ENCODE measurements at regions not wholly inside any gene's neighbourhood (a gene's known extent, or its start where the extent isn't known, plus 50 kb on each side); places are given as distances from the start of the nearest gene placed in this dataset.

DNA sequence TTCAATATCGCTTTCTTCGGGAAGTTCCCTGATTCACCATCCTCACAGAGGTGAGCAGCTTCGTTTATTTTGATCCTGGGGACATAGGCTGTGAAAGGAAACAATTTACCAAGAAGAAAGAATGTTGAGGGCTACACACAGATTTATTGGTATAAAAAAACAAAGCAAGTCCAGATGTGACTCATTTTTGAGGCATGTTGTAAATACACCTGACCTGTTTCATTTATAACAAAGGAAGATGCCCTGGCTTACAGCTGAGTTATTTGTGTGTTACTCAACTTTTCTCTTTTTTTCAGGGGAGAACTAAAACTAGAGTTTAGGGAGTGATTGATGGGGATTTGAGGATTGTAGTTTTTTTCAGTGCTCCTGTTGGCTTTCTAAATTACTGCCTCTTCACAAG is 489.5 kb downstream of the CBLN4 start:
- H3K27me3 ChIP-seq (ENCODE audit: insufficient read depth) = no peaks in the 10 kb centered on the region
- H3K4me1 ChIP-seq (ENCODE audit: insufficient read depth) = no peaks in the 10 kb centered on the region
- no peak overlapping the region for H2AFZ ChIP-seq
- H3K79me2 ChIP-seq (replicated peaks; ENCODE audit: insufficient read depth) = no peaks in the 10 kb centered on the region
- peaks cover 29% of the 10 kb centered on the region; the same call in 2 of the 3 replicates for H3K36me3 Mint-ChIP-seq (ENCODE audit: low read depth)
- H3K9me3 Mint-ChIP-seq = peaks cover 96% of the 10 kb centered on the region
- H3K4me2 ChIP-seq = no peak overlapping the region
- H3K27ac ChIP-seq (ENCODE audit: low read depth) = no peak overlapping the region
- peaks cover 2% of the 10 kb centered on the region for H3K27me3 Mint-ChIP-seq (ENCODE audit: insufficient read depth, low read depth, poor library complexity)
- H3K4me3 Mint-ChIP-seq = no peak overlapping the region
- no peaks in the 10 kb centered on the region for H4K20me1 ChIP-seq (replicated peaks; ENCODE audit: insufficient read depth)
- no peaks in the 10 kb centered on the region for H3K4me1 Mint-ChIP-seq
- ATAC-seq = no peak
- H3K36me3 ChIP-seq (ENCODE audit: insufficient read depth) = peaks cover 13% of the 10 kb centered on the region
- no peak overlapping the region for H3K27ac Mint-ChIP-seq
- no peak for DNase-seq (ENCODE audit: low spot score)
- TF ChIP-seq CREB1 (CRISPR knock-in tag; IDR thresholded peaks at IDR 0.05; ENCODE audit: low read depth) (no peak), POLR2AphosphoS5 (IDR thresholded peaks at IDR 0.05; ENCODE audit: low read depth) (no peak), NANOG (IDR thresholded peaks at IDR 0.05; ENCODE audit: borderline replicate concordance) (no peak), JUNB (IDR thresholded peaks at IDR 0.05; ENCODE audit: unreplicated experiment) (no peak), EZH2 (IDR thresholded peaks at IDR 0.05; ENCODE audit: low read depth, unreplicated experiment) (no peak), EZH2phosphoT487 (IDR thresholded peaks at IDR 0.05; ENCODE audit: unreplicated experiment) (no peak), ZNF114 (CRISPR knock-in tag; IDR thresholded peaks at IDR 0.05) (no peak), STAT1 (IDR thresholded peaks at IDR 0.05; ENCODE audit: unreplicated experiment) (no peak), ZNF331 (CRISPR knock-in tag; IDR thresholded peaks at IDR 0.05; ENCODE audit: low read depth) (no peak)
- TF ChIP-seq, protein P1, sequence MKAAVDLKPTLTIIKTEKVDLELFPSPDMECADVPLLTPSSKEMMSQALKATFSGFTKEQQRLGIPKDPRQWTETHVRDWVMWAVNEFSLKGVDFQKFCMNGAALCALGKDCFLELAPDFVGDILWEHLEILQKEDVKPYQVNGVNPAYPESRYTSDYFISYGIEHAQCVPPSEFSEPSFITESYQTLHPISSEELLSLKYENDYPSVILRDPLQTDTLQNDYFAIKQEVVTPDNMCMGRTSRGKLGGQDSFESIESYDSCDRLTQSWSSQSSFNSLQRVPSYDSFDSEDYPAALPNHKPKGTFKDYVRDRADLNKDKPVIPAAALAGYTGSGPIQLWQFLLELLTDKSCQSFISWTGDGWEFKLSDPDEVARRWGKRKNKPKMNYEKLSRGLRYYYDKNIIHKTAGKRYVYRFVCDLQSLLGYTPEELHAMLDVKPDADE (IDR thresholded peaks at IDR 0.05) = no peak
- TF ChIP-seq, protein P2, sequence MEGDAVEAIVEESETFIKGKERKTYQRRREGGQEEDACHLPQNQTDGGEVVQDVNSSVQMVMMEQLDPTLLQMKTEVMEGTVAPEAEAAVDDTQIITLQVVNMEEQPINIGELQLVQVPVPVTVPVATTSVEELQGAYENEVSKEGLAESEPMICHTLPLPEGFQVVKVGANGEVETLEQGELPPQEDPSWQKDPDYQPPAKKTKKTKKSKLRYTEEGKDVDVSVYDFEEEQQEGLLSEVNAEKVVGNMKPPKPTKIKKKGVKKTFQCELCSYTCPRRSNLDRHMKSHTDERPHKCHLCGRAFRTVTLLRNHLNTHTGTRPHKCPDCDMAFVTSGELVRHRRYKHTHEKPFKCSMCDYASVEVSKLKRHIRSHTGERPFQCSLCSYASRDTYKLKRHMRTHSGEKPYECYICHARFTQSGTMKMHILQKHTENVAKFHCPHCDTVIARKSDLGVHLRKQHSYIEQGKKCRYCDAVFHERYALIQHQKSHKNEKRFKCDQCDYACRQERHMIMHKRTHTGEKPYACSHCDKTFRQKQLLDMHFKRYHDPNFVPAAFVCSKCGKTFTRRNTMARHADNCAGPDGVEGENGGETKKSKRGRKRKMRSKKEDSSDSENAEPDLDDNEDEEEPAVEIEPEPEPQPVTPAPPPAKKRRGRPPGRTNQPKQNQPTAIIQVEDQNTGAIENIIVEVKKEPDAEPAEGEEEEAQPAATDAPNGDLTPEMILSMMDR (conservative IDR thresholded peaks at IDR 0.05; ENCODE audit: low read depth in 2 of 2) = no peak
- TF ChIP-seq, protein P3, sequence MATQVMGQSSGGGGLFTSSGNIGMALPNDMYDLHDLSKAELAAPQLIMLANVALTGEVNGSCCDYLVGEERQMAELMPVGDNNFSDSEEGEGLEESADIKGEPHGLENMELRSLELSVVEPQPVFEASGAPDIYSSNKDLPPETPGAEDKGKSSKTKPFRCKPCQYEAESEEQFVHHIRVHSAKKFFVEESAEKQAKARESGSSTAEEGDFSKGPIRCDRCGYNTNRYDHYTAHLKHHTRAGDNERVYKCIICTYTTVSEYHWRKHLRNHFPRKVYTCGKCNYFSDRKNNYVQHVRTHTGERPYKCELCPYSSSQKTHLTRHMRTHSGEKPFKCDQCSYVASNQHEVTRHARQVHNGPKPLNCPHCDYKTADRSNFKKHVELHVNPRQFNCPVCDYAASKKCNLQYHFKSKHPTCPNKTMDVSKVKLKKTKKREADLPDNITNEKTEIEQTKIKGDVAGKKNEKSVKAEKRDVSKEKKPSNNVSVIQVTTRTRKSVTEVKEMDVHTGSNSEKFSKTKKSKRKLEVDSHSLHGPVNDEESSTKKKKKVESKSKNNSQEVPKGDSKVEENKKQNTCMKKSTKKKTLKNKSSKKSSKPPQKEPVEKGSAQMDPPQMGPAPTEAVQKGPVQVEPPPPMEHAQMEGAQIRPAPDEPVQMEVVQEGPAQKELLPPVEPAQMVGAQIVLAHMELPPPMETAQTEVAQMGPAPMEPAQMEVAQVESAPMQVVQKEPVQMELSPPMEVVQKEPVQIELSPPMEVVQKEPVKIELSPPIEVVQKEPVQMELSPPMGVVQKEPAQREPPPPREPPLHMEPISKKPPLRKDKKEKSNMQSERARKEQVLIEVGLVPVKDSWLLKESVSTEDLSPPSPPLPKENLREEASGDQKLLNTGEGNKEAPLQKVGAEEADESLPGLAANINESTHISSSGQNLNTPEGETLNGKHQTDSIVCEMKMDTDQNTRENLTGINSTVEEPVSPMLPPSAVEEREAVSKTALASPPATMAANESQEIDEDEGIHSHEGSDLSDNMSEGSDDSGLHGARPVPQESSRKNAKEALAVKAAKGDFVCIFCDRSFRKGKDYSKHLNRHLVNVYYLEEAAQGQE (IDR thresholded peaks at IDR 0.05; ENCODE audit: unreplicated experiment) = no peak
- TF ChIP-seq, protein P4, sequence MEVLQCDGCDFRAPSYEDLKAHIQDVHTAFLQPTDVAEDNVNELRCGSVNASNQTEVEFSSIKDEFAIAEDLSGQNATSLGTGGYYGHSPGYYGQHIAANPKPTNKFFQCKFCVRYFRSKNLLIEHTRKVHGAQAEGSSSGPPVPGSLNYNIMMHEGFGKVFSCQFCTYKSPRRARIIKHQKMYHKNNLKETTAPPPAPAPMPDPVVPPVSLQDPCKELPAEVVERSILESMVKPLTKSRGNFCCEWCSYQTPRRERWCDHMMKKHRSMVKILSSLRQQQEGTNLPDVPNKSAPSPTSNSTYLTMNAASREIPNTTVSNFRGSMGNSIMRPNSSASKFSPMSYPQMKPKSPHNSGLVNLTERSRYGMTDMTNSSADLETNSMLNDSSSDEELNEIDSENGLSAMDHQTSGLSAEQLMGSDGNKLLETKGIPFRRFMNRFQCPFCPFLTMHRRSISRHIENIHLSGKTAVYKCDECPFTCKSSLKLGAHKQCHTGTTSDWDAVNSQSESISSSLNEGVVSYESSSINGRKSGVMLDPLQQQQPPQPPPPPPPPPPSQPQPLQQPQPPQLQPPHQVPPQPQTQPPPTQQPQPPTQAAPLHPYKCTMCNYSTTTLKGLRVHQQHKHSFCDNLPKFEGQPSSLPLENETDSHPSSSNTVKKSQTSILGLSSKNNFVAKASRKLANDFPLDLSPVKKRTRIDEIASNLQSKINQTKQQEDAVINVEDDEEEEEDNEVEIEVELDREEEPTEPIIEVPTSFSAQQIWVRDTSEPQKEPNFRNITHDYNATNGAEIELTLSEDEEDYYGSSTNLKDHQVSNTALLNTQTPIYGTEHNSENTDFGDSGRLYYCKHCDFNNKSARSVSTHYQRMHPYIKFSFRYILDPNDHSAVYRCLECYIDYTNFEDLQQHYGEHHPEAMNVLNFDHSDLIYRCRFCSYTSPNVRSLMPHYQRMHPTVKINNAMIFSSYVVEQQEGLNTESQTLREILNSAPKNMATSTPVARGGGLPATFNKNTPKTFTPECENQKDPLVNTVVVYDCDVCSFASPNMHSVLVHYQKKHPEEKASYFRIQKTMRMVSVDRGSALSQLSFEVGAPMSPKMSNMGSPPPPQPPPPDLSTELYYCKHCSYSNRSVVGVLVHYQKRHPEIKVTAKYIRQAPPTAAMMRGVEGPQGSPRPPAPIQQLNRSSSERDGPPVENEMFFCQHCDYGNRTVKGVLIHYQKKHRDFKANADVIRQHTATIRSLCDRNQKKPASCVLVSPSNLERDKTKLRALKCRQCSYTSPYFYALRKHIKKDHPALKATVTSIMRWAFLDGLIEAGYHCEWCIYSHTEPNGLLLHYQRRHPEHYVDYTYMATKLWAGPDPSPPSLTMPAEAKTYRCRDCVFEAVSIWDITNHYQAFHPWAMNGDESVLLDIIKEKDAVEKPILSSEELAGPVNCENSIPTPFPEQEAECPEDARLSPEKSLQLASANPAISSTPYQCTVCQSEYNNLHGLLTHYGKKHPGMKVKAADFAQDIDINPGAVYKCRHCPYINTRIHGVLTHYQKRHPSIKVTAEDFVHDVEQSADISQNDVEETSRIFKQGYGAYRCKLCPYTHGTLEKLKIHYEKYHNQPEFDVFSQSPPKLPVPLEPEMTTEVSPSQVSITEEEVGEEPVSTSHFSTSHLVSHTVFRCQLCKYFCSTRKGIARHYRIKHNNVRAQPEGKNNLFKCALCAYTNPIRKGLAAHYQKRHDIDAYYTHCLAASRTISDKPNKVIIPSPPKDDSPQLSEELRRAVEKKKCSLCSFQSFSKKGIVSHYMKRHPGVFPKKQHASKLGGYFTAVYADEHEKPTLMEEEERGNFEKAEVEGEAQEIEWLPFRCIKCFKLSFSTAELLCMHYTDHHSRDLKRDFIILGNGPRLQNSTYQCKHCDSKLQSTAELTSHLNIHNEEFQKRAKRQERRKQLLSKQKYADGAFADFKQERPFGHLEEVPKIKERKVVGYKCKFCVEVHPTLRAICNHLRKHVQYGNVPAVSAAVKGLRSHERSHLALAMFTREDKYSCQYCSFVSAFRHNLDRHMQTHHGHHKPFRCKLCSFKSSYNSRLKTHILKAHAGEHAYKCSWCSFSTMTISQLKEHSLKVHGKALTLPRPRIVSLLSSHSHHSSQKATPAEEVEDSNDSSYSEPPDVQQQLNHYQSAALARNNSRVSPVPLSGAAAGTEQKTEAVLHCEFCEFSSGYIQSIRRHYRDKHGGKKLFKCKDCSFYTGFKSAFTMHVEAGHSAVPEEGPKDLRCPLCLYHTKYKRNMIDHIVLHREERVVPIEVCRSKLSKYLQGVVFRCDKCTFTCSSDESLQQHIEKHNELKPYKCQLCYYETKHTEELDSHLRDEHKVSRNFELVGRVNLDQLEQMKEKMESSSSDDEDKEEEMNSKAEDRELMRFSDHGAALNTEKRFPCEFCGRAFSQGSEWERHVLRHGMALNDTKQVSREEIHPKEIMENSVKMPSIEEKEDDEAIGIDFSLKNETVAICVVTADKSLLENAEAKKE (CRISPR knock-in tag; IDR thresholded peaks at IDR 0.05) = no peak
- H3K9me2 ChIP-seq (ENCODE audit: insufficient read depth) = no peaks in the 10 kb centered on the region
- no peaks in the 10 kb centered on the region for H3F3A ChIP-seq (replicated peaks; ENCODE audit: low read depth)
- H3K4me3 ChIP-seq = no peak overlapping the region

Measured in GM23338 (cell line).